SK-N-SH (cell line): ENCODE measurements at regions not wholly inside any gene's neighbourhood (a gene's known extent, or its start where the extent isn't known, plus 50 kb on each side); places are given as distances from the start of the nearest gene placed in this dataset.

Experiments used
- CHD2 ChIP-seq: fragments of 150-350 bp; IDR thresholded peaks from 2 replicates; pipeline ENCODE4 v1.6.1; 2018; ENCODE audit warnings: low read length; ENCODE audit not compliant: partially characterized antibody
- EZH2phosphoT487 ChIP-seq: fragments of 200-600 bp; sonication (generic); IDR thresholded peaks from 2 replicates; pipeline ENCODE4 v1.6.1; 2017; ENCODE audit warnings: low read depth, mixed run types, mild to moderate bottlenecking, antibody characterized with exemption, moderate library complexity, borderline replicate concordance
- GABPA ChIP-seq: IDR thresholded peaks from 2 replicates; pipeline ENCODE4 v1.4.0; 2012; ENCODE audit warnings: low read depth, mild to moderate bottlenecking
- GATA2 ChIP-seq: sonication (generic); formaldehyde crosslinking; IDR thresholded peaks from 2 replicates; pipeline ENCODE4 v1.5.0; 2020; ENCODE audit warnings: mild to moderate bottlenecking, missing genetic modification reagents
- NRF1 ChIP-seq: IDR thresholded peaks from 2 replicates; pipeline ENCODE4 v1.6.1; 2012; ENCODE audit warnings: low read depth, mild to moderate bottlenecking, low read length
- POLR2AphosphoS5 ChIP-seq: IDR thresholded peaks from 2 replicates; pipeline ENCODE4 v1.6.1; 2012; ENCODE audit warnings: low read depth, low read length
- RCOR1 ChIP-seq: fragments of 150-350 bp; IDR thresholded peaks from 2 replicates; pipeline ENCODE4 v1.6.1; 2017; ENCODE audit warnings: antibody characterized with exemption, low read length
- USF1 ChIP-seq: IDR thresholded peaks from 2 replicates; pipeline ENCODE4 v1.4.0; 2012; ENCODE audit warnings: low read depth, borderline replicate concordance
- YY1 ChIP-seq: IDR thresholded peaks from 2 replicates; pipeline ENCODE4 v1.4.0; 2012; ENCODE audit warnings: low read depth, mild to moderate bottlenecking
- ZBTB33 ChIP-seq: IDR thresholded peaks from 2 replicates; pipeline ENCODE4 v1.4.0; 2012; ENCODE audit warnings: low read depth, borderline replicate concordance
- TF ChIP-seq, protein P1 (sequence below): fragments of 200-600 bp; sonication (generic); IDR thresholded peaks from 2 replicates; pipeline ENCODE4 v1.6.1; 2017; ENCODE audit warnings: antibody characterized with exemption, mild to moderate bottlenecking, moderate library complexity

GRCh38 chr16:86239381-86239780 is 270.9 kb upstream of the FOXF1 start:
- TF ChIP-seq EZH2phosphoT487 (no peak), GATA2 (no peak), CHD2 (no peak), ZBTB33 (no peak), YY1 (no peak), POLR2AphosphoS5 (no peak), NRF1 (no peak), USF1 (no peak), RCOR1 (no peak), GABPA (no peak)
- TF ChIP-seq, protein P1, sequence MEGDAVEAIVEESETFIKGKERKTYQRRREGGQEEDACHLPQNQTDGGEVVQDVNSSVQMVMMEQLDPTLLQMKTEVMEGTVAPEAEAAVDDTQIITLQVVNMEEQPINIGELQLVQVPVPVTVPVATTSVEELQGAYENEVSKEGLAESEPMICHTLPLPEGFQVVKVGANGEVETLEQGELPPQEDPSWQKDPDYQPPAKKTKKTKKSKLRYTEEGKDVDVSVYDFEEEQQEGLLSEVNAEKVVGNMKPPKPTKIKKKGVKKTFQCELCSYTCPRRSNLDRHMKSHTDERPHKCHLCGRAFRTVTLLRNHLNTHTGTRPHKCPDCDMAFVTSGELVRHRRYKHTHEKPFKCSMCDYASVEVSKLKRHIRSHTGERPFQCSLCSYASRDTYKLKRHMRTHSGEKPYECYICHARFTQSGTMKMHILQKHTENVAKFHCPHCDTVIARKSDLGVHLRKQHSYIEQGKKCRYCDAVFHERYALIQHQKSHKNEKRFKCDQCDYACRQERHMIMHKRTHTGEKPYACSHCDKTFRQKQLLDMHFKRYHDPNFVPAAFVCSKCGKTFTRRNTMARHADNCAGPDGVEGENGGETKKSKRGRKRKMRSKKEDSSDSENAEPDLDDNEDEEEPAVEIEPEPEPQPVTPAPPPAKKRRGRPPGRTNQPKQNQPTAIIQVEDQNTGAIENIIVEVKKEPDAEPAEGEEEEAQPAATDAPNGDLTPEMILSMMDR, result no peak
